ENCODE measurements at regions not wholly inside any gene's neighbourhood (a gene's known extent, or its start where the extent isn't known, plus 50 kb on each side); places are given as distances from the start of the nearest gene placed in this dataset.

- no peak for DNase-seq (ENCODE audit: low spot score)
- Histone ChIP-seq H3K9ac (no peak overlapping the region), H3K27ac (no peak overlapping the region), H3K4me2 (no peak overlapping the region), H2AFZ (replicated peaks) (no peak overlapping the region), H3K36me3 (no peaks in the 10 kb centered on the region), H3K79me2 (ENCODE audit: low read depth) (no peaks in the 10 kb centered on the region), H3F3A (ENCODE audit: low read depth) (no peaks in the 10 kb centered on the region), H4K20me1 (ENCODE audit: low read depth) (no peaks in the 10 kb centered on the region), H3K9me3 (ENCODE audit: low read depth) (no peaks in the 10 kb centered on the region), H3K4me3 (no peak overlapping the region), H3K4me1 (no peaks in the 10 kb centered on the region), H3K27me3 (no peaks in the 10 kb centered on the region)
- Mint-ChIP-seq H3K27ac (no peak overlapping the region), H3K9me3 (peaks cover 11% of the 10 kb centered on the region), H3K36me3 (no peaks in the 10 kb centered on the region), H3K27me3 (ENCODE audit: insufficient read depth, low read depth) (no peaks in the 10 kb centered on the region), H3K4me1 (peaks cover 2% of the 10 kb centered on the region), H3K4me3 (no peak overlapping the region)
- no peak for TF ChIP-seq EZH2phosphoT487 (IDR thresholded peaks at IDR 0.05)
- TF ChIP-seq CTCF (IDR thresholded peaks at IDR 0.05) = no peak
- TF ChIP-seq EZH2 (IDR thresholded peaks at IDR 0.05) = no peak
Observed at GRCh38 chr2:196368546-196369225, 197.3 kb upstream of the STK17B start.

GRCh38 chr2:196369967-196370366 is 198.6 kb upstream of the STK17B start:
- no peaks in the 10 kb centered on the region for H3K36me3 ChIP-seq
- no peaks in the 10 kb centered on the region for H3K4me1 ChIP-seq
- no peak overlapping the region for H3K27ac ChIP-seq
- H3K27me3 Mint-ChIP-seq (ENCODE audit: insufficient read depth, low read depth) = no peaks in the 10 kb centered on the region
- no peak overlapping the region for H3K9ac ChIP-seq
- H3K9me3 Mint-ChIP-seq = peaks cover 11% of the 10 kb centered on the region
- H2AFZ ChIP-seq (replicated peaks) = no peak overlapping the region
- H3K27ac Mint-ChIP-seq = no peak overlapping the region
- H3K36me3 Mint-ChIP-seq = no peaks in the 10 kb centered on the region
- H3K9me3 ChIP-seq (ENCODE audit: low read depth) = no peaks in the 10 kb centered on the region
- no peak overlapping the region for H3K4me2 ChIP-seq
- peaks cover 2% of the 10 kb centered on the region for H3K4me1 Mint-ChIP-seq
- H3K4me3 ChIP-seq = no peak overlapping the region
- DNase-seq (ENCODE audit: low spot score) = no peak
- TF ChIP-seq CTCF (IDR thresholded peaks at IDR 0.05) = no peak
- no peak for TF ChIP-seq EZH2 (IDR thresholded peaks at IDR 0.05)
- no peak for TF ChIP-seq EZH2phosphoT487 (IDR thresholded peaks at IDR 0.05)
- no peaks in the 10 kb centered on the region for H3F3A ChIP-seq (ENCODE audit: low read depth)
- H3K27me3 ChIP-seq = no peaks in the 10 kb centered on the region
- no peaks in the 10 kb centered on the region for H3K79me2 ChIP-seq (ENCODE audit: low read depth)
- no peak overlapping the region for H3K4me3 Mint-ChIP-seq
- no peaks in the 10 kb centered on the region for H4K20me1 ChIP-seq (ENCODE audit: low read depth)

GRCh38 chr2:196370381-196370780 is 199.0 kb upstream of the STK17B start:
- Histone ChIP-seq H3K36me3 (no peaks in the 10 kb centered on the region), H3K9ac (no peak overlapping the region), H3K79me2 (ENCODE audit: low read depth) (no peaks in the 10 kb centered on the region), H3F3A (ENCODE audit: low read depth) (no peaks in the 10 kb centered on the region), H3K27ac (no peak overlapping the region), H3K4me3 (no peak overlapping the region), H3K4me2 (no peak overlapping the region), H3K27me3 (no peaks in the 10 kb centered on the region), H3K4me1 (no peaks in the 10 kb centered on the region), H3K9me3 (ENCODE audit: low read depth) (no peaks in the 10 kb centered on the region), H4K20me1 (ENCODE audit: low read depth) (no peaks in the 10 kb centered on the region), H2AFZ (replicated peaks) (no peak overlapping the region)
- TF ChIP-seq EZH2phosphoT487 (IDR thresholded peaks at IDR 0.05) (no peak), EZH2 (IDR thresholded peaks at IDR 0.05) (no peak), CTCF (IDR thresholded peaks at IDR 0.05) (no peak)
- no peaks in the 10 kb centered on the region for H3K36me3 Mint-ChIP-seq
- DNase-seq (ENCODE audit: low spot score) = no peak
- H3K4me3 Mint-ChIP-seq = no peak overlapping the region
- no peaks in the 10 kb centered on the region for H3K27me3 Mint-ChIP-seq (ENCODE audit: insufficient read depth, low read depth)
- H3K9me3 Mint-ChIP-seq = peaks cover 11% of the 10 kb centered on the region
- peaks cover 2% of the 10 kb centered on the region for H3K4me1 Mint-ChIP-seq
- H3K27ac Mint-ChIP-seq = no peak overlapping the region
